IMR-90 (cell line): ENCODE measurements at regions not wholly inside any gene's neighbourhood (a gene's known extent, or its start where the extent isn't known, plus 50 kb on each side); places are given as distances from the start of the nearest gene placed in this dataset.

Experiments used
- ATAC-seq: fragments of 200-7000 bp; cut with Tn5 transposase; 2 replicates; pipeline ENCODE4 v1.9.1; 2020; ENCODE audit warnings: low read depth, mild to moderate bottlenecking, moderate library complexity
- BruUV-seq: library from RNA; stranded (reverse); fragments of 400-500 nt; replicated peaks from 2 replicates; lab custom pipeline; 2021; lab: Mats Ljungman, UMichigan
- CTCF ChIA-PET: fragments of 300-600 bp; formaldehyde crosslinking; extraction: SDS; loops from one replicate; lab custom pipeline; 2021; ENCODE audit warnings: antibody characterized with exemption; lab: Yijun Ruan, JAX
- POLR2A ChIA-PET: fragments of 300-600 bp; sonication (Branson Sonifier 250); formaldehyde crosslinking; loops from one replicate; lab custom pipeline; 2022; ENCODE audit warnings: antibody characterized with exemption; ENCODE audit not compliant: unreplicated experiment; lab: Charles Lee
- DNase-seq: peaks from one replicate; pipeline ENCODE4 v3.0.0; 2013
- H2AFZ ChIP-seq: replicated peaks from 2 replicates; pipeline ENCODE3; 2013; ENCODE audit warnings: low read length, mild to moderate bottlenecking; ENCODE audit not compliant: poor library complexity
- H2AK5ac ChIP-seq: 2 replicates; pipeline ENCODE4 v1.6.1; 2013; ENCODE audit warnings: low read depth, low read length, inconsistent platforms
- H2AK9ac ChIP-seq: replicated peaks from 2 replicates; pipeline ENCODE3; 2013; ENCODE audit warnings: mild to moderate bottlenecking, low read depth, low read length, moderate library complexity; ENCODE audit not compliant: poor library complexity
- H2BK120ac ChIP-seq: 2 replicates; pipeline ENCODE4 v1.6.1; 2013; ENCODE audit warnings: low read depth, low read length, inconsistent platforms
- H2BK15ac ChIP-seq: 3 replicates; pipeline ENCODE4 v1.6.1; 2013; ENCODE audit warnings: low read depth, low read length, inconsistent platforms
- H2BK20ac ChIP-seq: 2 replicates; pipeline ENCODE4 v1.6.1; 2013; ENCODE audit warnings: low read depth, mild to moderate bottlenecking, inconsistent platforms, low read length, moderate library complexity
- H2BK5ac ChIP-seq: 2 replicates; pipeline ENCODE4 v1.6.1; 2013; ENCODE audit warnings: mild to moderate bottlenecking, low read depth, low read length, inconsistent platforms; ENCODE audit not compliant: poor library complexity, severe bottlenecking
- H3K14ac ChIP-seq: replicated peaks from 2 replicates; pipeline ENCODE4 v1.6.1; 2013; ENCODE audit warnings: low read depth, low read length, inconsistent platforms
- H3K18ac ChIP-seq: 2 replicates; pipeline ENCODE4 v1.6.1; 2013; ENCODE audit warnings: low read depth, low read length, control low read depth
- H3K23ac ChIP-seq: 2 replicates; pipeline ENCODE4 v1.6.1; 2013; ENCODE audit warnings: low read depth, low read length, inconsistent platforms
- H3K27ac ChIP-seq: 2 replicates; pipeline ENCODE4 v1.5.1; 2013; ENCODE audit warnings: mild to moderate bottlenecking, control low read depth, low read length; ENCODE audit not compliant: insufficient read depth
- H3K27me3 ChIP-seq: 2 replicates; pipeline ENCODE4 v1.6.1; 2013; ENCODE audit warnings: low read length; ENCODE audit not compliant: control insufficient read depth, insufficient read depth
- H3K36me3 ChIP-seq: 2 replicates; pipeline ENCODE4 v1.6.1; 2013; ENCODE audit warnings: low read length, mixed read lengths; ENCODE audit not compliant: control insufficient read depth, insufficient read depth
- H3K4ac ChIP-seq: 2 replicates; pipeline ENCODE4 v1.6.1; 2013; ENCODE audit warnings: low read depth, low read length, inconsistent platforms
- H3K4me1 ChIP-seq: 2 replicates; pipeline ENCODE4 v1.6.1; 2013; ENCODE audit warnings: low read length, mixed read lengths; ENCODE audit not compliant: control insufficient read depth, insufficient read depth
- H3K4me2 ChIP-seq: 2 replicates; pipeline ENCODE4 v1.6.1; 2013; ENCODE audit warnings: low read depth, mild to moderate bottlenecking, control low read depth, low read length, moderate library complexity
- H3K4me3 ChIP-seq: 2 replicates; pipeline ENCODE4 v1.5.1; 2013; ENCODE audit warnings: low read depth, mild to moderate bottlenecking, control low read depth, low read length, moderate library complexity; ENCODE audit not compliant: insufficient read depth
- H3K56ac ChIP-seq: 2 replicates; pipeline ENCODE4 v1.6.1; 2013; ENCODE audit warnings: low read length, inconsistent platforms; ENCODE audit not compliant: insufficient read depth; ENCODE audit errors: extremely low read depth
- H3K79me1 ChIP-seq, 2 experiments: 2 replicates each; pipeline ENCODE4 v1.6.1; 2013; ENCODE audit warnings: low read length in 2 of 2, inconsistent platforms in 1 of 2, low read depth in 1 of 2
- H3K9ac ChIP-seq: 2 replicates; pipeline ENCODE4 v1.6.1; 2013; ENCODE audit warnings: low read depth, low read length, control low read depth
- H3K9me1 ChIP-seq: 2 replicates; pipeline ENCODE4 v1.6.1; 2013; ENCODE audit warnings: low read length, inconsistent platforms; ENCODE audit not compliant: insufficient read depth
- H3K9me3 ChIP-seq: 2 replicates; pipeline ENCODE4 v1.6.1; 2013; ENCODE audit warnings: low read length; ENCODE audit not compliant: control insufficient read depth, insufficient read depth
- H4K20me1 ChIP-seq: 2 replicates; pipeline ENCODE4 v1.6.1; 2013; ENCODE audit warnings: low read length, inconsistent platforms; ENCODE audit not compliant: insufficient read depth
- H4K5ac ChIP-seq: 2 replicates; pipeline ENCODE4 v1.6.1; 2013; ENCODE audit warnings: mild to moderate bottlenecking, low read depth, low read length, control low read depth
- H4K8ac ChIP-seq, 2 experiments: 2 replicates each; pipeline ENCODE4 v1.6.1; 2013; ENCODE audit warnings: low read depth in 2 of 2, low read length in 2 of 2, control low read depth in 1 of 2, inconsistent platforms in 1 of 2
- H4K91ac ChIP-seq: 2 replicates; pipeline ENCODE4 v1.6.1; 2013; ENCODE audit warnings: low read depth, low read length, inconsistent platforms; ENCODE audit not compliant: insufficient read depth
- CEBPB ChIP-seq: IDR thresholded peaks from 2 replicates; pipeline ENCODE4 v1.6.1; 2012; ENCODE audit warnings: low read depth, low read length, improper control_type of control experiment
- CHD1 ChIP-seq: IDR thresholded peaks from 2 replicates; pipeline ENCODE4 v1.6.1; 2012; ENCODE audit warnings: low read depth, low read length, improper control_type of control experiment
- CTCF ChIP-seq: conservative IDR thresholded peaks from 2 replicates; pipeline ENCODE4 v1.5.1; 2012; ENCODE audit warnings: mild to moderate bottlenecking, low read depth, low read length, improper control_type of control experiment
- ELK1 ChIP-seq: fragments of 150-350 bp; IDR thresholded peaks from 2 replicates; pipeline ENCODE4 v1.6.1; 2016; ENCODE audit warnings: low read depth, mild to moderate bottlenecking, low read length, moderate library complexity, borderline replicate concordance
- MAZ ChIP-seq: IDR thresholded peaks from 2 replicates; pipeline ENCODE4 v1.6.1; 2012; ENCODE audit warnings: low read depth, mild to moderate bottlenecking, low read length, improper control_type of control experiment, moderate library complexity, borderline replicate concordance
- POLR2A ChIP-seq: IDR thresholded peaks from 2 replicates; pipeline ENCODE4 v1.6.1; 2012; ENCODE audit warnings: mild to moderate bottlenecking, low read depth, low read length
- RCOR1 ChIP-seq: IDR thresholded peaks from 2 replicates; pipeline ENCODE4 v1.6.1; 2012; ENCODE audit warnings: mild to moderate bottlenecking, low read length, improper control_type of control experiment; ENCODE audit not compliant: insufficient replicate concordance
- SMC3 ChIP-seq: fragments of 150-350 bp; IDR thresholded peaks from 2 replicates; pipeline ENCODE4 v1.6.1; 2016; ENCODE audit warnings: low read depth, mild to moderate bottlenecking, antibody characterized with exemption, low read length, moderate library complexity
- dilution Hi-C: fragments of 300-500 bp; cut with HindIII; formaldehyde crosslinking; loops from one replicate; pipeline ENCODE4 v1.14.3; 2018; ENCODE audit warnings: low sequenced_read_pairs; ENCODE audit not compliant: unreplicated experiment
- in situ Hi-C: fragments of 300-500 bp; cut with MboI; formaldehyde crosslinking; loops from 3 replicates; pipeline ENCODE4 v1.14.3; 2019; ENCODE audit warnings: low sequenced_read_pairs, inconsistent platforms, mixed read lengths
- intact Hi-C: fragments of 100-400 bp; cut with micrococcal nuclease; formaldehyde crosslinking; loops from 2 replicates; pipeline ENCODE4 v1.10.0; 2022

GRCh38 chr7:137142376-137142775 lies 201.2 kb downstream of the PTN start:
- H2AK9ac ChIP-seq: no peak overlapping the region
- H3K14ac ChIP-seq: peak overlapping the region; percentile 96
- ATAC-seq (no peak), DNase-seq (peak; percentile 58)
- no peaks in the 10 kb centered on the region for H4K20me1 ChIP-seq
- H4K91ac ChIP-seq: peak overlapping the region; percentile 69; the same call in 1 of the 2 replicates
- H2BK15ac ChIP-seq: peak overlapping the region; percentile 74; the same call in 1 of the 3 replicates
- H3K9me1 ChIP-seq: peaks cover 1% of the 10 kb centered on the region
- intact Hi-C loops (no loop called here), dilution Hi-C loops (no loop called here), in situ Hi-C loops (loop anchor here (10.0 to 25.0 kb wide), 2 partner anchors 268 to 845 kb away; no protein-coding TSS in a partner anchor)
- no peak overlapping the region for H3K9ac ChIP-seq
- H2BK5ac ChIP-seq: peak overlapping the region; percentile 98
- no peaks in the 10 kb centered on the region for H3K27me3 ChIP-seq
- no peak overlapping the region; the same call in 1 of the 2 replicates for H3K27ac ChIP-seq
- POLR2A ChIA-PET: no interaction called here
- peak overlapping the region; percentile 90; the same call in 1 of the 2 replicates for H3K23ac ChIP-seq
- H2AFZ ChIP-seq: no peak overlapping the region
- peaks cover 3 to 5% of the 10 kb centered on the region in 2 experiments; a peak in 3 of 4 replicates for H3K79me1 ChIP-seq
- H4K8ac ChIP-seq: peak overlapping the region in 1 of 2 experiments; percentile 90; a peak in 3 of 4 replicates
- no TSS peak for BruUV-seq
- H3K4me2 ChIP-seq: no peak overlapping the region
- H3K18ac ChIP-seq: peak overlapping the region; percentile 79; the same call in 1 of the 2 replicates
- peak overlapping the region; percentile 97 for H2BK20ac ChIP-seq
- H3K56ac ChIP-seq: peak overlapping the region; percentile 57; the same call in 1 of the 2 replicates
- peak overlapping the region; percentile 42; the same call in 1 of the 2 replicates for H4K5ac ChIP-seq
- peak overlapping the region; percentile 72; the same call in 1 of the 2 replicates for H3K4ac ChIP-seq
- H2AK5ac ChIP-seq: peak overlapping the region; percentile 1; the same call in 1 of the 2 replicates
- peak overlapping the region; percentile 97 for H2BK120ac ChIP-seq
- no peak overlapping the region for H3K4me3 ChIP-seq
- TF ChIP-seq CHD1 (no peak), MAZ (no peak), POLR2A (no peak), CTCF (no peak), CEBPB (no peak), SMC3 (no peak), ELK1 (no peak), RCOR1 (peak; percentile 13)
- no peaks in the 10 kb centered on the region for H3K9me3 ChIP-seq
- peaks cover 6% of the 10 kb centered on the region for H3K4me1 ChIP-seq
- CTCF ChIA-PET: no interaction called here
- no peaks in the 10 kb centered on the region for H3K36me3 ChIP-seq
